ENCODE measurements at regions not wholly inside any gene's neighbourhood (a gene's known extent, or its start where the extent isn't known, plus 50 kb on each side); places are given as distances from the start of the nearest gene placed in this dataset.

DNA sequence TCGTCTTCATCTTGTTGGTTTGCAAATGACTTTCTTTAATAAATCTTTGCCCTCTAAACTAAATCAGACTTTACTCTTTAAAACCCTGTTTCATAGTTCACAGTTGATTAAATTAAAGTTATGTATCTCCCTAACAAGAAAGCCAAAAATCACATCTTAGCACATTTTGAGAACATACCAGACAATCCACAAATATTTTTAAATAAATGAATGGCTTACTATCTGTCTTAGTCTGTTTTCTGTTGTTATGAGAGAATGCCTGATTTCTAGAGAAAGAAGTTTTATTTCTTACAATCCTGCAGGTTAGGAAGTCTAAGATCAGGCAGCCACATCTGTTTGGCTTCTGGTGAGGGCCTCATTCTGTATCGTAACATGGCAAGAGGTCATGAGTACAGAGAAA lies 1090.2 kb upstream of the PIK3C3 start:
- Histone ChIP-seq H3K27ac (no peak overlapping the region), H3K36me3 (no peaks in the 10 kb centered on the region), H3K4me1 (no peaks in the 10 kb centered on the region), H3K27me3 (no peaks in the 10 kb centered on the region), H3K9me3 (no peaks in the 10 kb centered on the region), H3K4me3 (no peak overlapping the region)
- intact Hi-C loops (cut with DNase I) = no loop called here
- 93% methylated on average over 2 of the region's 2 CpGs for WGBS, 2 donors
- DNase-seq = no peak
- TF ChIP-seq EP300 (IDR thresholded peaks at IDR 0.05) (no peak), POLR2A (IDR thresholded peaks at IDR 0.05) (no peak), POLR2AphosphoS5 (IDR thresholded peaks at IDR 0.05) (no peak)
- TF ChIP-seq, protein P1, sequence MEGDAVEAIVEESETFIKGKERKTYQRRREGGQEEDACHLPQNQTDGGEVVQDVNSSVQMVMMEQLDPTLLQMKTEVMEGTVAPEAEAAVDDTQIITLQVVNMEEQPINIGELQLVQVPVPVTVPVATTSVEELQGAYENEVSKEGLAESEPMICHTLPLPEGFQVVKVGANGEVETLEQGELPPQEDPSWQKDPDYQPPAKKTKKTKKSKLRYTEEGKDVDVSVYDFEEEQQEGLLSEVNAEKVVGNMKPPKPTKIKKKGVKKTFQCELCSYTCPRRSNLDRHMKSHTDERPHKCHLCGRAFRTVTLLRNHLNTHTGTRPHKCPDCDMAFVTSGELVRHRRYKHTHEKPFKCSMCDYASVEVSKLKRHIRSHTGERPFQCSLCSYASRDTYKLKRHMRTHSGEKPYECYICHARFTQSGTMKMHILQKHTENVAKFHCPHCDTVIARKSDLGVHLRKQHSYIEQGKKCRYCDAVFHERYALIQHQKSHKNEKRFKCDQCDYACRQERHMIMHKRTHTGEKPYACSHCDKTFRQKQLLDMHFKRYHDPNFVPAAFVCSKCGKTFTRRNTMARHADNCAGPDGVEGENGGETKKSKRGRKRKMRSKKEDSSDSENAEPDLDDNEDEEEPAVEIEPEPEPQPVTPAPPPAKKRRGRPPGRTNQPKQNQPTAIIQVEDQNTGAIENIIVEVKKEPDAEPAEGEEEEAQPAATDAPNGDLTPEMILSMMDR (IDR thresholded peaks at IDR 0.05) = no peak

DNA sequence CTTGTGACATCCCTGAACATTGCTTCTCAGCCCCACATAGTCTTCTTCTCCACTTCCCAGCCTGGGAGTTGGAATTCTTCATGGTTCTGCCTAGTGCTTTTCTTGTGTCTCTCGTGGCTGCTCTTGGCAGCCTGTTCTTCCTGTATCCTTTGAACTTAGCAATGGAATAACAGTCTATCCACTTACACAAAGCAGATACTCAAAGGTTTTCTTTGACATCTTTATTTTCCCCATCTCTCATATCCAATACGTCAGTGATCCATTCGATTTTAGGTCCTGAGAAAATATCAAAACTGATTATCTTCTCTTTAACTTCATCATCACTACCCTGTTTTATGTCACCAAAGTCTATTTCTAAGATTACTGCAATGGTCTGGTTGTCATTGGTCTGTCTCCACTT lies 1091.2 kb upstream of the PIK3C3 start:
- no peak for DNase-seq
- 75 to 85% methylated on average over 3 of the region's 3 CpGs for WGBS, 2 donors
- TF ChIP-seq EP300 (IDR thresholded peaks at IDR 0.05) (no peak), POLR2A (IDR thresholded peaks at IDR 0.05) (no peak), POLR2AphosphoS5 (IDR thresholded peaks at IDR 0.05) (no peak)
- TF ChIP-seq, protein P1 (IDR thresholded peaks at IDR 0.05) = no peak
- H3K36me3 ChIP-seq = no peaks in the 10 kb centered on the region
- H3K4me3 ChIP-seq = no peak overlapping the region
- H3K27ac ChIP-seq = no peak overlapping the region
- H3K4me1 ChIP-seq = no peaks in the 10 kb centered on the region
- H3K27me3 ChIP-seq = no peaks in the 10 kb centered on the region
- H3K9me3 ChIP-seq = no peaks in the 10 kb centered on the region
- intact Hi-C loops (cut with DNase I) = no loop called here

GRCh38 chr18:40860189-40860588 lies 1094.8 kb upstream of the PIK3C3 start:
- H3K27ac ChIP-seq = no peak overlapping the region
- H3K4me1 ChIP-seq = no peaks in the 10 kb centered on the region
- H3K9me3 ChIP-seq = no peaks in the 10 kb centered on the region
- TF ChIP-seq POLR2A (IDR thresholded peaks at IDR 0.05) (no peak), POLR2AphosphoS5 (IDR thresholded peaks at IDR 0.05) (no peak), EP300 (IDR thresholded peaks at IDR 0.05) (no peak)
- TF ChIP-seq, protein P1 (IDR thresholded peaks at IDR 0.05) = no peak
- DNase-seq = no peak
- no peaks in the 10 kb centered on the region for H3K36me3 ChIP-seq
- intact Hi-C loops (cut with DNase I) = no loop called here
- WGBS, 2 donors = 84 to 88% methylated on average over 2 of the region's 2 CpGs
- H3K27me3 ChIP-seq = no peaks in the 10 kb centered on the region
- H3K4me3 ChIP-seq = no peak overlapping the region

- 84 to 88% methylated on average over 4 of the region's 4 CpGs for WGBS, 2 donors
- no peak for TF ChIP-seq POLR2A (IDR thresholded peaks at IDR 0.05)
- TF ChIP-seq POLR2AphosphoS5 (IDR thresholded peaks at IDR 0.05) = no peak
- TF ChIP-seq EP300 (IDR thresholded peaks at IDR 0.05) = no peak
- H3K4me1 ChIP-seq = peaks cover 0 to 8% (median 4%) of the 10 kb centered on the region in 4 donors
- no peaks in the 10 kb centered on the region for H3K9me3 ChIP-seq
- no peak overlapping the region for H3K27ac ChIP-seq
- H3K4me3 ChIP-seq = no peak overlapping the region
- H3K27me3 ChIP-seq = no peaks in the 10 kb centered on the region
- H3K36me3 ChIP-seq = no peaks in the 10 kb centered on the region
- DNase-seq = no peak
- intact Hi-C loops (cut with DNase I) = no loop called here
Observed at GRCh38 chr18:40855661-40856060, 1099.4 kb upstream of the PIK3C3 start.

DNA sequence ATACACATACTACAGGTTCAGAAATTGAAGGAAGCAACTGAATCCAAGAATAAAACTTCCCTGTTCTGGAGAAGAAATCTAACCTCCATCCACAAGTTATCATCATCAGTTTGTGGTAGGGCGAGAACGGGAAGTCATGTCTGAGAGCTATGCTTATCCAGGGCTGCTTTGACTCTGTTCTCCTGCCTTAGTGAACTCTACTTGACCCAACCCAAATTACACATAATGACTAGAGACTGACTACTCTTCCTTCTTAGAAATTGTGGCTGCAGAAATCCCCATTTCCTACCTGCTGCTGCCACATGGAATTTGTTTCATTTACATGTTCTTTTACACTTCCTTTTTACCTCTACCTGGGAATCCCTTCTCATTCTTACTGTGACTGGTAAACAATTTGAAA lies 1102.6 kb upstream of the PIK3C3 start:
- peaks cover 0 to 18% (median 9%) of the 10 kb centered on the region in 4 donors for H3K4me1 ChIP-seq
- DNase-seq = no peak
- no peaks in the 10 kb centered on the region for H3K9me3 ChIP-seq
- TF ChIP-seq, protein P1 (IDR thresholded peaks at IDR 0.05) = no peak
- TF ChIP-seq POLR2A (IDR thresholded peaks at IDR 0.05) = no peak
- no peak for TF ChIP-seq EP300 (IDR thresholded peaks at IDR 0.05)
- no peak for TF ChIP-seq POLR2AphosphoS5 (IDR thresholded peaks at IDR 0.05)
- intact Hi-C loops (cut with DNase I) = no loop called here
- H3K27me3 ChIP-seq = no peaks in the 10 kb centered on the region
- no peaks in the 10 kb centered on the region for H3K36me3 ChIP-seq
- no peak overlapping the region for H3K27ac ChIP-seq
- no peak overlapping the region for H3K4me3 ChIP-seq
- WGBS, 2 donors = 94 to 96% methylated on average over 2 of the region's 2 CpGs

Measured in sigmoid colon (tissue), 6 donors.